AG09309 (cell line): ENCODE measurements at regions not wholly inside any gene's neighbourhood (a gene's known extent, or its start where the extent isn't known, plus 50 kb on each side); places are given as distances from the start of the nearest gene placed in this dataset.

Source experiments
- DNase-seq: peaks from one replicate; pipeline ENCODE4 v3.0.0-alpha.2; 2010; ENCODE audit warnings: low read depth
- H3K4me3 ChIP-seq: 2 replicates; pipeline ENCODE4 v1.5.1; 2011; ENCODE audit warnings: mild to moderate bottlenecking, low read depth, low read length, moderate library complexity; ENCODE audit not compliant: control insufficient read depth
- CTCF ChIP-seq: IDR thresholded peaks from 2 replicates; pipeline ENCODE4 v1.5.1; 2011; ENCODE audit warnings: mild to moderate bottlenecking, low read depth, low read length, inconsistent platforms; ENCODE audit not compliant: insufficient read depth, control insufficient read depth; ENCODE audit errors: missing control alignments

- no peak for TF ChIP-seq CTCF
- H3K4me3 ChIP-seq = no peak overlapping the region
- DNase-seq = peak; percentile 39
These were observed 1142.1 kb downstream of the CNTNAP5 start for GRCh38 chr2:125167152-125167551.

- H3K4me3 ChIP-seq = no peak overlapping the region
- TF ChIP-seq CTCF = no peak
- DNase-seq = peak; percentile 65
These were observed 1142.7 kb downstream of the CNTNAP5 start for GRCh38 chr2:125167820-125168219.

GRCh38 chr2:125168442-125168841 lies 1143.4 kb downstream of the CNTNAP5 start:
- TF ChIP-seq CTCF = no peak
- DNase-seq = no peak
- no peak overlapping the region for H3K4me3 ChIP-seq

- TF ChIP-seq CTCF = no peak
- H3K4me3 ChIP-seq = no peak overlapping the region
- no peak for DNase-seq
These were observed 1144.1 kb downstream of the CNTNAP5 start for GRCh38 chr2:125169022-125169763.

- H3K4me3 ChIP-seq = no peak overlapping the region
- no peak for DNase-seq
- TF ChIP-seq CTCF = no peak
These were observed 1144.7 kb downstream of the CNTNAP5 start for GRCh38 chr2:125169764-125170146.

- no peak overlapping the region for H3K4me3 ChIP-seq
- DNase-seq = no peak
- TF ChIP-seq CTCF = no peak
These were observed 1147.1 kb downstream of the CNTNAP5 start for GRCh38 chr2:125172181-125172580.
